DOHH2 (cell line): ENCODE measurements at regions not wholly inside any gene's neighbourhood (a gene's known extent, or its start where the extent isn't known, plus 50 kb on each side); places are given as distances from the start of the nearest gene placed in this dataset.

ENCODE experiments used
- H3F3A ChIP-seq: fragments of 200-600 bp; sonication (generic), shearing (Covaris generic); 2 replicates; pipeline ENCODE4 v1.6.0; 2016; ENCODE audit warnings: antibody characterized with exemption, mild to moderate bottlenecking; ENCODE audit not compliant: control insufficient read depth, insufficient read depth
- H3K27ac ChIP-seq: fragments of 200-600 bp; sonication (generic); 2 replicates; pipeline ENCODE4 v1.5.1; 2014; ENCODE audit warnings: low read depth, mild to moderate bottlenecking, low read length, moderate library complexity
- H3K27me3 ChIP-seq: fragments of 200-600 bp; sonication (generic); 2 replicates; pipeline ENCODE4 v1.6.1; 2014; ENCODE audit warnings: mild to moderate bottlenecking, low read length, mixed read lengths; ENCODE audit not compliant: control insufficient read depth
- H3K36me3 ChIP-seq: fragments of 200-600 bp; sonication (generic); 2 replicates; pipeline ENCODE4 v1.6.1; 2014; ENCODE audit warnings: mild to moderate bottlenecking, low read length, moderate library complexity, mixed read lengths; ENCODE audit not compliant: control insufficient read depth
- H3K4me1 ChIP-seq: fragments of 200-600 bp; sonication (generic); 2 replicates; pipeline ENCODE4 v1.6.1; 2014; ENCODE audit warnings: mild to moderate bottlenecking, low read length, mixed read lengths; ENCODE audit not compliant: control insufficient read depth
- H3K4me2 ChIP-seq: fragments of 200-600 bp; sonication (generic); 2 replicates; pipeline ENCODE4 v1.6.0; 2014; ENCODE audit warnings: mild to moderate bottlenecking, low read length, moderate library complexity
- H3K4me3 ChIP-seq: fragments of 200-600 bp; sonication (generic); 2 replicates; pipeline ENCODE4 v1.5.1; 2014; ENCODE audit warnings: mild to moderate bottlenecking, low read length, mixed read lengths
- H3K79me2 ChIP-seq: fragments of 200-600 bp; sonication (generic); 2 replicates; pipeline ENCODE4 v1.6.1; 2014; ENCODE audit warnings: mild to moderate bottlenecking, low read length, mixed read lengths; ENCODE audit not compliant: control insufficient read depth
- H3K9me2 ChIP-seq: fragments of 200-600 bp; sonication (generic); replicated peaks from 2 replicates; pipeline ENCODE4 v1.6.1; 2014; ENCODE audit warnings: mild to moderate bottlenecking, low read length, mixed read lengths; ENCODE audit not compliant: control insufficient read depth
- H3K9me3 ChIP-seq: fragments of 200-600 bp; sonication (generic); 2 replicates; pipeline ENCODE4 v1.6.1; 2014; ENCODE audit warnings: antibody characterized with exemption, low read length, mixed read lengths; ENCODE audit not compliant: control insufficient read depth, insufficient read depth
- H4K20me1 ChIP-seq: fragments of 200-600 bp; sonication (generic); 2 replicates; pipeline ENCODE4 v1.6.0; 2014; ENCODE audit warnings: low read depth, mild to moderate bottlenecking, antibody characterized with exemption, low read length, moderate library complexity; ENCODE audit not compliant: control insufficient read depth, insufficient read depth
- EZH2phosphoT487 ChIP-seq: fragments of 200-600 bp; sonication (generic); IDR thresholded peaks from 2 replicates; pipeline ENCODE4 v1.6.1; 2017; ENCODE audit warnings: borderline replicate concordance, mild to moderate bottlenecking, antibody characterized with exemption, low read length, moderate library complexity, mixed read lengths
- TF ChIP-seq, protein P1 (sequence below): fragments of 200-600 bp; sonication (generic); IDR thresholded peaks from one replicate; pipeline ENCODE4 v1.5.1; 2014; ENCODE audit warnings: antibody characterized with exemption, mild to moderate bottlenecking, low read depth, low read length; ENCODE audit not compliant: poor library complexity, severe bottlenecking

DNA sequence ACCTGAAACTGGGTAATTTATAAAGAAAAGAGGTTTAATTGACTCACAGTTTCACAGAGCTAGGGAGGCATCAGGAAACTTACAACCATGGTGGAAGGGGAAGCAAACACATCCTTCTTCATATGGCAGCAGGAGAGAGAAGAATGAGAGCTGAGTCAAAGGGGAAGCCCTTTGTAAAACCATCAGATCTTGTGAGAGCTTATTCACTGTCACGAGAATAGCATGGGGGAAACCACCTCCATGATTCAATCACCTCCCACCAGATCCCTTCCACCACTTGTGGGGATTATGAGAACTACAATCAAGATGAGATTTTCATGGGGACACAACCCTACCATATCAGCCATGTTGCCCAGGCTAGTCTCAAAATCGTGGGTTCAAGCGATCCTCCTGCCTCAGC is 143.4 kb downstream of the FGF18 start:
- Histone ChIP-seq H3K27me3 (peaks cover 4% of the 10 kb centered on the region; the same call in 1 of the 2 replicates), H3K4me3 (no peak overlapping the region), H3K79me2 (no peaks in the 10 kb centered on the region), H3K4me2 (no peak overlapping the region), H3F3A (no peaks in the 10 kb centered on the region), H3K9me3 (no peaks in the 10 kb centered on the region), H3K27ac (no peak overlapping the region), H3K4me1 (no peaks in the 10 kb centered on the region), H4K20me1 (no peaks in the 10 kb centered on the region), H3K36me3 (no peaks in the 10 kb centered on the region), H3K9me2 (no peaks in the 10 kb centered on the region)
- TF ChIP-seq EZH2phosphoT487: no peak
- TF ChIP-seq, protein P1, sequence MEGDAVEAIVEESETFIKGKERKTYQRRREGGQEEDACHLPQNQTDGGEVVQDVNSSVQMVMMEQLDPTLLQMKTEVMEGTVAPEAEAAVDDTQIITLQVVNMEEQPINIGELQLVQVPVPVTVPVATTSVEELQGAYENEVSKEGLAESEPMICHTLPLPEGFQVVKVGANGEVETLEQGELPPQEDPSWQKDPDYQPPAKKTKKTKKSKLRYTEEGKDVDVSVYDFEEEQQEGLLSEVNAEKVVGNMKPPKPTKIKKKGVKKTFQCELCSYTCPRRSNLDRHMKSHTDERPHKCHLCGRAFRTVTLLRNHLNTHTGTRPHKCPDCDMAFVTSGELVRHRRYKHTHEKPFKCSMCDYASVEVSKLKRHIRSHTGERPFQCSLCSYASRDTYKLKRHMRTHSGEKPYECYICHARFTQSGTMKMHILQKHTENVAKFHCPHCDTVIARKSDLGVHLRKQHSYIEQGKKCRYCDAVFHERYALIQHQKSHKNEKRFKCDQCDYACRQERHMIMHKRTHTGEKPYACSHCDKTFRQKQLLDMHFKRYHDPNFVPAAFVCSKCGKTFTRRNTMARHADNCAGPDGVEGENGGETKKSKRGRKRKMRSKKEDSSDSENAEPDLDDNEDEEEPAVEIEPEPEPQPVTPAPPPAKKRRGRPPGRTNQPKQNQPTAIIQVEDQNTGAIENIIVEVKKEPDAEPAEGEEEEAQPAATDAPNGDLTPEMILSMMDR: no peak

DNA sequence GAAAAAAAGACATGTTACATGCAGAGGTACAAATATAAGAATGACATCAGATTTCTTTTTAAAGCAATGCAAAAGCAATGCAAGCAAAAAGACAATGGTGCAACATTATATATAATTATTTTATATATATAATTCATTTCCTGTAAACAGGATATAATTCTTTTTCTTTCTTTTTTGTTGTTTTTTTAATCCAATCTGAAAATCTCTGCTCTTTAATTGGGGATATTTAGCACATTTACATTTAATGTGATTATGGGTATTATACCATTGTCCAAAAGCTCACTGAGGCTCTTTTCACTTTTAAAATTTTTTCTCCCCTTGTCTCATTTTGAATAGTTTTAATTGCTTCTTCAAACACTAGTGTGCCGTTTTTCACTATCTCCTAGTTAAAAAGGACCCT is 148.9 kb downstream of the FGF18 start:
- no peak overlapping the region for H3K27ac ChIP-seq
- no peaks in the 10 kb centered on the region for H3K27me3 ChIP-seq
- no peaks in the 10 kb centered on the region for H3K79me2 ChIP-seq
- H3K4me2 ChIP-seq: no peak overlapping the region
- peaks cover 3% of the 10 kb centered on the region; the same call in 1 of the 2 replicates for H3K9me3 ChIP-seq
- H3K4me3 ChIP-seq: no peak overlapping the region
- TF ChIP-seq EZH2phosphoT487: no peak
- TF ChIP-seq, protein P1: no peak
- H3K4me1 ChIP-seq: no peaks in the 10 kb centered on the region
- H3K9me2 ChIP-seq: no peaks in the 10 kb centered on the region
- H3F3A ChIP-seq: no peaks in the 10 kb centered on the region
- H4K20me1 ChIP-seq: no peaks in the 10 kb centered on the region
- H3K36me3 ChIP-seq: no peaks in the 10 kb centered on the region

DNA sequence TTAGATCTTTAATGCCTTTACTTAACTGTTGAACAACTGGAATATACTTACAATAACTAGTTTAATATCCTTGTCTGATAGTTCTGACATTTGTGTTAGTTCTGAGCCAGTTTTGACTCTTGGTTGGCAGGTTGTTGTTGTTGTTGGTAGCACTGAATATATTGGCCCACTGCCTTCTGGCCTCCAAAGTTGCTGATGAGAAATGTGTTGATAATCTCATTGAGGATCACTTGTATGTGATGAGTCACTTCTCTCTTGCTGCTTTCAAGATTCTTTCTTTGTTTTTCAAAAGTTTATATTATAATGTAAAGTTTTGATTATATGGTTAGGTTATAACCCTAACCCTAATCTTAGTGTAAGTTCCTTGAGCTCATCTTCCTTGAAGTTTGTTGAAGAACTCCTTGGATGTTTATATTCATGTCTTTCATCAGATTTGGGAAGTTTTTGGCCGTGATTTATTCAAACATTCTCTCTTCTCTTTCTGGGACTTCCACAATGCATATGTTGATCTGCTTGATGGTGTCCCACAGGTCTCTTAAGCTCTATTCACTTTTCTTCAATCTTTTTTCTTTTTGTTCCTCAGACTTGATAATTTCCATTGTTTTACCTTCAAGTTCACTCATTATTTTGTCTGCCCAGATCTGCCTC is 149.7 kb downstream of the FGF18 start:
- H3K27ac ChIP-seq: no peak overlapping the region
- no peak for TF ChIP-seq EZH2phosphoT487
- TF ChIP-seq, protein P1: no peak
- no peaks in the 10 kb centered on the region for H3K9me2 ChIP-seq
- H3K4me2 ChIP-seq: no peak overlapping the region
- H3F3A ChIP-seq: no peaks in the 10 kb centered on the region
- H3K79me2 ChIP-seq: no peaks in the 10 kb centered on the region
- H3K36me3 ChIP-seq: no peaks in the 10 kb centered on the region
- no peak overlapping the region for H3K4me3 ChIP-seq
- H4K20me1 ChIP-seq: no peaks in the 10 kb centered on the region
- no peaks in the 10 kb centered on the region for H3K4me1 ChIP-seq
- no peaks in the 10 kb centered on the region for H3K27me3 ChIP-seq
- peaks cover 3% of the 10 kb centered on the region; the same call in 1 of the 2 replicates for H3K9me3 ChIP-seq
